ENCODE measurements at regions not wholly inside any gene's neighbourhood (a gene's known extent, or its start where the extent isn't known, plus 50 kb on each side); places are given as distances from the start of the nearest gene placed in this dataset.
A peak's percentile ranks its signal among the peaks of the same experiment; 100 is the strongest.

DNA sequence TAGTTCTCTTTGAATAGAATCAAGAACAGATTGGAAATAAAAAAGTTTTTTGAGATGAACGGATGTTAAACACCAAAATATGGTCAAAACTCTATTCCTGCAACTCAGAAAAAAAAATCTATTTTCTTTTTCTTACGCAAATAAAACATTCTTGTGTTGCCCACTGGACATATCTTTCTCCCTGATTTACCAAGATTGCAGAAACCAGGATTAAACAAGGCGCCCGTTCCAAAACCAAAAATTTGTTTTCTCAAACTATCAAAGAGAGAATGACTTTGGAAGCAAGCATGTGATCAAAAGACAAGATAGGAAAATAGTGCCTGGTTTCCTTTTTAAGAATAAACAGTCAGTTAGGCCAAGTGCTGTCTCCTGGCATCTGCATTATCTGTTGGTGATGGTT, 273.1 kb downstream of the CLIC5 start:
- Histone ChIP-seq H3K4me3 (ENCODE audit: low read depth, low read length) (no peak overlapping the region), H3K27me3 (ENCODE audit: control insufficient read depth, insufficient read depth, low read length) (no peaks in the 10 kb centered on the region), H3K36me3 (ENCODE audit: control insufficient read depth, insufficient read depth, low read length) (no peaks in the 10 kb centered on the region)
- POLR2A ChIA-PET, result no interaction called here
- TF ChIP-seq, protein P1, sequence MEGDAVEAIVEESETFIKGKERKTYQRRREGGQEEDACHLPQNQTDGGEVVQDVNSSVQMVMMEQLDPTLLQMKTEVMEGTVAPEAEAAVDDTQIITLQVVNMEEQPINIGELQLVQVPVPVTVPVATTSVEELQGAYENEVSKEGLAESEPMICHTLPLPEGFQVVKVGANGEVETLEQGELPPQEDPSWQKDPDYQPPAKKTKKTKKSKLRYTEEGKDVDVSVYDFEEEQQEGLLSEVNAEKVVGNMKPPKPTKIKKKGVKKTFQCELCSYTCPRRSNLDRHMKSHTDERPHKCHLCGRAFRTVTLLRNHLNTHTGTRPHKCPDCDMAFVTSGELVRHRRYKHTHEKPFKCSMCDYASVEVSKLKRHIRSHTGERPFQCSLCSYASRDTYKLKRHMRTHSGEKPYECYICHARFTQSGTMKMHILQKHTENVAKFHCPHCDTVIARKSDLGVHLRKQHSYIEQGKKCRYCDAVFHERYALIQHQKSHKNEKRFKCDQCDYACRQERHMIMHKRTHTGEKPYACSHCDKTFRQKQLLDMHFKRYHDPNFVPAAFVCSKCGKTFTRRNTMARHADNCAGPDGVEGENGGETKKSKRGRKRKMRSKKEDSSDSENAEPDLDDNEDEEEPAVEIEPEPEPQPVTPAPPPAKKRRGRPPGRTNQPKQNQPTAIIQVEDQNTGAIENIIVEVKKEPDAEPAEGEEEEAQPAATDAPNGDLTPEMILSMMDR (IDR thresholded peaks at IDR 0.05; ENCODE audit: insufficient read depth, low read depth, low read length), result no peak
- CTCF ChIA-PET, result interaction anchor here (0.6 to 1.2 kb wide), 4 partner anchors 9 to 188 kb away, joined by 3 to 4 read pairs (median 3); no protein-coding TSS in a partner anchor
- DNase-seq (ENCODE audit: low read depth), result no peak

DNA sequence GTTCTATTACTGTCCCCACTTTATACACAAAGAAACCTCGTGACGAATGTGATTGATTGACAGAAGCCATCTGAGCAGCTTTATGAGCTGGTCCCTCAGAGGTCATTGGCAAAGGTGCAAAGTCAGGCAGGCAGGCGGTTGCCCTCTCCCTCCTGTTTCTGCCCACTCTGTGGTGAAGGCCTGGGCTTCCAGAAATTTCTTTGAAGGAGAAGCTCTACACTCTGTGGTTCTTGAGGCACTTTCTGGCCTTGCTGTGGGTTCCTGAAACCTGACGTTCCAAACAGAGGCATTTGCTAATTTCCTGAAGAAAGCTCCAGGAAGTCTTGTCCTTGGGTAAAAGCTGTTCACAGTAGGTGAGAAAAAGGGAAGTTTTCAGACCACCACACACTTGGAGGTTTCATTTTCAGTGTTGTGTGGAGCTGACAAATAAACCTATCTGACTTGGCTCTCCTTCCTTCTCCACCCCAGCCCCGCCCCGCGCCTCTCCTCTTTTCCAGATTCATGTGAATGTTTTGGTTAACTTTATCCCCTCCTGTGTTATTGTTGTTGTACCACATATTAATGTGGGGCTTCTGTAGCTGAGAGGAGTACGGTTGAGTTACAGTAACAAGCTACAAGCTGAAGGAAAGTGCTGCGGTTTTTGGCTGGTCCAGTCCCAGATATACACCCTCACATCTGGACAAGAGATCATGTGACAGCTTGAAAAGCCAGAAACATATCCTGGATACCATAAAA, 274.1 kb downstream of the CLIC5 start:
- TF ChIP-seq, protein P1 (IDR thresholded peaks at IDR 0.05; ENCODE audit: insufficient read depth, low read depth, low read length), result no peak
- peak; percentile 65 for DNase-seq (ENCODE audit: low read depth)
- POLR2A ChIA-PET, result interaction anchor here (0.6 kb wide), 1 partner anchor 14 kb away, joined by 5 read pairs; no protein-coding TSS in a partner anchor

DNA sequence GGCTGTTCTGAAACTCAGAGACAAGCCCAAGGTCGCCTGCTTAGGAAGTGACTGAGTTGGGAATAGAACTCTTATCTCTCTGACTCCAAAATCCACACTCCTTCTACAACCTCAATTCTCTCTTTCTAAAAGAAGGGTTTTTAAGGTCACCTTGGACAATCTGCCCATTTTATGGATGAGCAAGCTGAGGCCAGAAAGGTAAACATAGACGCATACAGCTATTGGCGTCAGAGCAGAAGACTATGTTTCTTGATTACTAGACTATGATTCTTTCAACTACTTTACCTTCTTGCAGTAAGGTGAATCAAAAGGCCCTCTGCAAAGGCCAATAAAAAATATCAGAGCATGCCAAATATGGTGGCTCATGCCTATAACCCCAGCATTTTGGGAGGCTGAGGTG, 276.6 kb downstream of the CLIC5 start:
- Histone ChIP-seq H3K27me3 (ENCODE audit: control insufficient read depth, insufficient read depth, low read length) (no peaks in the 10 kb centered on the region), H3K4me3 (ENCODE audit: low read depth, low read length) (no peak overlapping the region), H3K36me3 (ENCODE audit: control insufficient read depth, insufficient read depth, low read length) (no peaks in the 10 kb centered on the region)
- ChIA-PET POLR2A (no interaction called here), CTCF (no interaction called here)
- TF ChIP-seq, protein P1 (IDR thresholded peaks at IDR 0.05; ENCODE audit: insufficient read depth, low read depth, low read length), result no peak
- DNase-seq (ENCODE audit: low read depth), result no peak

More for the DNA sequence above, 274.1 kb downstream of the CLIC5 start:
- H3K4me3 ChIP-seq (ENCODE audit: low read depth, low read length), result no peak overlapping the region
- CTCF ChIA-PET, result interaction anchor here (0.6 to 1.2 kb wide), 3 partner anchors 8 to 189 kb away, joined by 3 to 4 read pairs (median 3); no protein-coding TSS in a partner anchor
- no peaks in the 10 kb centered on the region for H3K27me3 ChIP-seq (ENCODE audit: control insufficient read depth, insufficient read depth, low read length)
- H3K36me3 ChIP-seq (ENCODE audit: control insufficient read depth, insufficient read depth, low read length), result no peaks in the 10 kb centered on the region

DNA sequence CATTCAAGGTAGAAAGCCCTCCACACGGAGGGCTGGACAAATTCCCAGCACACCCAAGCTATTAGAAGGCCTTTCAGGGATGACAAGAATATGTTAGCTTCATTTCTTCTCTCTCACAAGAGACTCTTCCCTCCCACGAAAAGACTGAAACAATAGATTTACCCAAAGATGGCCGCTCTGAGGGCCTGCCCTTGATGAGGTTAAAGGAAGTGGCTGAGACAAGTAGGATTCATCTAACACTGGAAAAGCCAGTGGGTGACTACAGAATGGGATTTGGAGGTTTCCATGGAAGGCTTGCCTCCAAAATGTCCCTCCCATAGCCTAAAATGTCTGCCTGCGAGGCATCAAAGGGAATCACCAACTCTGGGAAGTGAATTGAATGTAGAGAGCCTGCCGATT, 277.6 kb downstream of the CLIC5 start:
- H3K4me3 ChIP-seq (ENCODE audit: low read depth, low read length), result no peak overlapping the region
- POLR2A ChIA-PET, result no interaction called here
- H3K36me3 ChIP-seq (ENCODE audit: control insufficient read depth, insufficient read depth, low read length), result no peaks in the 10 kb centered on the region
- DNase-seq (ENCODE audit: low read depth), result no peak
- TF ChIP-seq, protein P1 (IDR thresholded peaks at IDR 0.05; ENCODE audit: insufficient read depth, low read depth, low read length), result no peak
- CTCF ChIA-PET, result no interaction called here
- no peaks in the 10 kb centered on the region; the same call in 1 of the 2 replicates for H3K27me3 ChIP-seq (ENCODE audit: control insufficient read depth, insufficient read depth, low read length)

DNA sequence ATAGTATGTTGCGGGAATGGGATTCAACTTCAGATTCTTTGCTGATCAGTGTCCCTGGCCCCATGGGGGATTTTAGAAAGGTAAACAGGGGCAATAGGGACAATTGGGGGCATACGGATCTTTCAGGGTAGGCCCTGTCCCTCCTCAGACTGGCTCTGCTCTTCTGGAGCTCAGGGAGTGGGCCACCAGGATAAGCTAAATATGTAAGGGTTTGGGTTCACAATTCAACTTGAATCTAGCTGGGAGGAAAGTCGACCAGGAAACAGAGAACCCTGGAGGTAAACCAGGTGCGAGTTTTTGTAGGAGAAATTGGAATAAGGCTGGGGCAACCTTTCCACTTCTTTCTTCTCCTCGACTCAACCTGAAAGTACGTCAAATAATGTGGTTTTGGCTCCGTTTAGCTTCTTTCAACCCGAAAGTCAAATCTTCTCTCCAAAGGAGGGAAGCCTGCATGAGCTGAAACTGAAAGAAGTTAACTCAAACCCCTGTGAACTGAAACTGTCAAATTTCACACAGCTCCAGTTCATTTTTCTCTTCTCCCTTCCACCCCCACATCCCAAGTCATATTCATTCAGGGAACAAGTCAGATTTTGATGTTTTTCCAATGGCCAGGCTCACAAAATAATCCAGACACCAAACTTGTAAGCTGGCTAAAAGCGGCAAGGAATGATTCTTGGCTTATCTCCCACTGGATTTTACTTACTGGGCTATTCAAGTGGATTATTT, 278.2 kb downstream of the CLIC5 start:
- TF ChIP-seq, protein P1 (IDR thresholded peaks at IDR 0.05; ENCODE audit: insufficient read depth, low read depth, low read length), result no peak
- Histone ChIP-seq H3K27me3 (ENCODE audit: control insufficient read depth, insufficient read depth, low read length) (no peaks in the 10 kb centered on the region; the same call in 1 of the 2 replicates), H3K4me3 (ENCODE audit: low read depth, low read length) (no peak overlapping the region), H3K36me3 (ENCODE audit: control insufficient read depth, insufficient read depth, low read length) (no peaks in the 10 kb centered on the region)
- DNase-seq (ENCODE audit: low read depth), result no peak
- ChIA-PET CTCF (interaction anchor here (1.1 kb wide), 1 partner anchor 339 kb away, joined by 3 read pairs; no protein-coding TSS in a partner anchor), POLR2A (no interaction called here)
